Amygdala (tissue), 56 donors: ENCODE measurements at regions not wholly inside any gene's neighbourhood (a gene's known extent, or its start where the extent isn't known, plus 50 kb on each side); places are given as distances from the start of the nearest gene placed in this dataset.
"Not testable (repeated sequence)": the region's sequence is repeated elsewhere in the genome, so short reads cannot be mapped to it uniquely, and the experiment has no call there.

Experiments used
- DNase-seq, 56 donors: peaks; one replicate each; lab custom pipeline; 2025; lab: John Stamatoyannopoulos, UW

- DNase-seq, result not testable (repeated sequence)
Measured at GRCh38 chr9:42931045-42931444, 747.6 kb downstream of the SPATA31A6 start.

GRCh38 chr9:42937583-42938235 is 754.2 kb downstream of the SPATA31A6 start:
- not testable (repeated sequence) for DNase-seq

- peak in 3 of 56 donors; percentile 0 to 2 (median 1) for DNase-seq
Measured at GRCh38 chr9:42947050-42947449, 763.6 kb downstream of the SPATA31A6 start.

- DNase-seq, result not testable (repeated sequence)
Measured at GRCh38 chr9:42951239-42951638, 767.8 kb downstream of the SPATA31A6 start.

GRCh38 chr9:42965155-42965554 is 781.7 kb downstream of the SPATA31A6 start:
- not testable (repeated sequence) for DNase-seq

GRCh38 chr9:42971872-42972271 is 788.4 kb downstream of the SPATA31A6 start:
- DNase-seq, result not testable (repeated sequence)

GRCh38 chr9:42974725-42975124 is 791.3 kb downstream of the SPATA31A6 start:
- not testable (repeated sequence) for DNase-seq

- not testable (repeated sequence) for DNase-seq
Measured at GRCh38 chr9:42984761-42985160, 801.3 kb downstream of the SPATA31A6 start.
